NCI-H460 (cell line): ENCODE measurements at regions not wholly inside any gene's neighbourhood (a gene's known extent, or its start where the extent isn't known, plus 50 kb on each side); places are given as distances from the start of the nearest gene placed in this dataset.

ENCODE experiments used
- DNase-seq: peaks from one replicate; pipeline ENCODE4 v3.0.0-alpha.2; 2016; ENCODE audit warnings: low read depth; ENCODE audit errors: extremely low read depth

DNA sequence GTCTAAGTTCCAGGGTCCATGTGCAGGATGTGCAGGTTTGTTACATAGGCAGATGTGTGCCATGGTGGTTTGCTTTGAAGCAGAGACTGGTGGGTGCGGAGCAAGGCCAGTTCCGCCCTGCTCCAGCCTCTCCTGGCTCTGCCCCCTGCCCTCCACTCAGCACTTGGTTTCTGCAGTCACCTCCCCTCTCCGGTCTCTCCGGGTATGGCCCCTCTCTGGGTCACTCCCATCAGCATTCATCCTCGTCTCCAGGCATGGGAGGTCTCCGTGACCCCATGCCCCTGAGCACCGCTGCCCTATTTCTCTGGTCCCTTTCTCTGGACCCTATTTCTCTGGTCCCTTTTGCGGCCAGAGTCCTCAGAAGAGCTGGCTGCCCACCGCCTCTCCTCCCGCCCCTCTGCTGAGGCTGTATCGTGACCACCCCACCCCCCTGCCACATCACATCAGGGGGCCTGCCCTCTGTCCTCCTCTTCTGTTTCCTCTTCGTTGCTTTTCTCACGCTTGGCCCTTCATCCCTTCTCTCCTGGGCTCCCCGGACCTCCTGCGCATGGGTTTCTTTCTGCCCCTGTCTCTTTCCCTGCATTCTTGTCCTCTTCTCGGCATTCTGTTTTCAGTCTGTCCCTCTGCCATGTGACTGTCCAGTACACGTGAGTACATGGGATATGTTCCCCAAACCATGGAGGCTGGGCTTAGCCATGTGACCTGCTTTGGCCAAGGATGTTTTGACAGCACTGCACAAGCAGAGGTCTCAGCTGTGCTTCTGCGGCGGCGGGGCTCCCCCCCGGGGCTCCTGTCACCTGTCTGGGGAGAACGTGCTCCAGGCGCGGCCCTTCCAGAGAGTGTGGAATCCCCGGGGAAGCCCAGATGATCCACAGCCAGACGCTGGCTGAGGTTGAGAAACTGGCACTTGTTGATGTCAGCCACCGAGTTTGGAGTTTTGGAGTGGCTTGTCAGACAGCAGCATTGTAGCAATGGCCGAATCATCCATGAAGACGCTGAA is 54.4 kb upstream of the C1orf174 start:
- DNase-seq: no peak

DNA sequence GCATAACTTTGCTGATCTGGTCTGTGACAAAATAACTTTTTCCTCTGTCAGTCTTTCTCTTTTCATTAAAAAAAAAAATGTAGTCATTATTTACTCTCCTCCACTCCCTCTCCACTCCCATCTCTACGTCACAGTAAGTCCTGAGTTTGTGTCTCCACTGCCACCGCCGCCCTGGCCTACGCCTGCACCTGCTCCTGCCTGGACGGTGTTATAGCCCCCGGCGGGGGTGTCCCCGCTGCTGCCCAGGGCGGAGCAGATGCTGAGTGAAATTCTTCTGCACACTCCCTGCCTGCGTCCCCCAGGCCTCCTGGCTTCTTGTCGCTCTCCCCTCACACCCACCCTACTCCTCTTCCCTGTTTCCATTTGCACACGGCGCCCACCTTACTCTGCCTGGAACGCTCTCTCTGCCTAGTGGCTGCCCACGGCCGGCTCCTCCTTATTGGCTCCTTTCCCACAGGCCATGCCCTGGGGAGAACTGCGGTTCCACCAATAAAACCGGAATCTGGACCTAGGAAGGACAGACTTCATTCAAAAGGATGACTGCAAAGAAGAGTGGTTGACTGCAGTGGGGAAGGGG is 55.2 kb upstream of the C1orf174 start:
- no peak for DNase-seq

DNA sequence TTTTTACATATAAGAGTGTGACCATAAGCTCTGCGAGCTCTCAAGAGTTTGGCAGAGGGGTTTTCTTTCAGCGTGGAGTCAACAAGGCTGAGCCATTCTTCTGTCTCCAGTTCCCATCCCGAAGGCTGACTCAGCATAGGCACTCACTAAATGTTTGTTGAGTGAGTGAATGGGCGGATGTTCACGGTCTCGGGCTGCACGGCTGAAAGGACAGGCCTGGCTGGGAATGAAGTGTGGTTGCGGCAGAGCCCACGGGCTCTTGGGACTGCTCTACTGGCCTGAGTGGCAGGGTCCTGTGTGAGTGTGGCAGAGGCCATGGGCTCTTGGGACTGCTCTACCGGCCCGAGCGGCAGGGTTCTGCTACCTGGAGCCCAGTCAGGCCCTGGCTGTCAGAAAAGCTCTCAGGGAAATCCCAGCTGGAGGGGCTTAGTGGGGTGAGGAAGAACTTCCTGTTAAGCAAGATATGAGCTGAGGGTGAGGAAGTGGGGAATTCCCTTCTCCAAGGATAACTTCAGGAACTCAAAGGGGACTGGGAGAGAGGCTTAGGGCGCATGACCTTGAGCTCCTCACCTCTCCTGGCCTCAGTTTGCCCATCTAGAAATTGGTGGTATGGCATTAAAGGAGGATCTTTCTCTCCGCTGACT is 56.6 kb upstream of the C1orf174 start:
- DNase-seq: no peak

DNA sequence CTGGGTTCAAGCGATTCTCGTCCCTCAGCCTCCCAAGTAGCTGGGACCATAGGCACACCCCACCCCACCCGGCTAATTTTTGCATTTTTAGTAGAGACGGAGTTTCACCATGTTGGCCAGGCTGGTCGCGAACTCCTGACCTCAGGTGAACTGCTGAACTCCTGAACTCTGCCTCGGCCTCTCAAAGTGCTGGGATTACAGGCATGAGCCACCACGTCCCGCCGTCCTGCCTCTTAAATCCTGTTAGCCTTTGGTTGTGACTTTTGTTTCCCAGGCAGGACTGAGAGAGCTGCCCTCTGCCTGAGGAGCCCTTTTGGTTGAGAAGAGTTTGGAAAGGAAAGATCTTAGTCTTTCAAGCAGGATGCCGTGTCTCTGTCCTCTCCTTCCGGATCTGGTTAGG is 59.3 kb upstream of the C1orf174 start:
- DNase-seq: no peak

DNA sequence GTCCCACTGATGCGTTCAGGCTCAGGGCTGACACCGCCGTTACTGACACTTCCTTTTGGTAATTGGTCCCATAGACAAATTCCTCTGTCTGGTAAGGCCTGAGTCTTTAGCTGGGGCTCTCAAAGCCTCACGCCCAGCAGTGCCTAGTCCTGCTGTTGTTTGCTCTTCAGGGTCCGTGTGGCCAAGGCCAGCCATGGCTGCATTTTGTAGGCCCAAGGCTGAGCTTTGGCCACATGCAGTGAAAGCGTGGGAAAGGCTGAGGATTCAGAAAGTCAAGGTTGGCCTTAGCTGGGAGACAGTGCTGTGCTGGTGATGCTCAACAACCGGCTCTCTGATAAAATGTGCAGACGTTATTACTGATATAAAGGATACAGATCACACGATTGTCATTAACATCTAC is 63.5 kb upstream of the C1orf174 start:
- no peak for DNase-seq

GRCh38 chr1:3965693-3966092 is 65.6 kb upstream of the C1orf174 start:
- no peak for DNase-seq

DNA sequence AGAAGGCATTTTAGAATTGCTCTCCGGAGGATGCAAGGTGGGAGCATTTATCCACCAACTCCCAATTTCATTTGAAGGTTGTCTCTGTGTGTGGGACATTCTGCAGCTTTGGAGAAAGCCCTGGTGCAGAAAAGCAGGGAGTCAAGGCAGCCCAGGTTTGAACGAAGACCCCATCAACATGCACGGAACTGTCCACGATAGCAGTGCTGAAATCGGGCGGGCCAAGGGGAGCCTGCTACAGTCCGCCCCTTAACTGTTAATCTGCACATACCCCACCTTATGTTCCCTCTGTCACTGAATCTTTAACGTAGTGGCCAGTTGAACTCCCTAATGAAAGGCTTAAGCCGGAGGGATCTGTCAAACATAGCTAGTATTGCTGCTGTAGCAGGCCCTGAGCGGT is 68.8 kb upstream of the C1orf174 start:
- DNase-seq: no peak

DNA sequence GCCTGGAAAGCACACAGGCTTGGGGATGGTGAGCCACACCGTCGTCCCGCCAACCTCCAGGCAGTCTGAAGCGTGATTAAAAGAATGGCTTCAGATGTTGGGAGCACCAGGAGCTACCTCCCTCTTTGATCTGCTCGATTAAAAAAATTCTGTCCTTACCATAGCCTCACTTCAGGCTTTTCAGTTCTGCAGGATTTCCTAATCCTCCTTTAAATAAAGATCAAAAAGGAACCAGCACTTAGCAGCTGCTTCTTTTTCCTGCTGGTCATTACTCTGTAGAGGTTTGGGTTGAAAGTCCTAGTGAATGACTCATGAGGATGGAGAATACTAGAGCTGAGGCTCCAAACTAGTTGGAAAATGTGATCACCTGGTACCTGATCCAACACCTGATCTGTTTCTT is 71.9 kb upstream of the C1orf174 start:
- DNase-seq: no peak

DNA sequence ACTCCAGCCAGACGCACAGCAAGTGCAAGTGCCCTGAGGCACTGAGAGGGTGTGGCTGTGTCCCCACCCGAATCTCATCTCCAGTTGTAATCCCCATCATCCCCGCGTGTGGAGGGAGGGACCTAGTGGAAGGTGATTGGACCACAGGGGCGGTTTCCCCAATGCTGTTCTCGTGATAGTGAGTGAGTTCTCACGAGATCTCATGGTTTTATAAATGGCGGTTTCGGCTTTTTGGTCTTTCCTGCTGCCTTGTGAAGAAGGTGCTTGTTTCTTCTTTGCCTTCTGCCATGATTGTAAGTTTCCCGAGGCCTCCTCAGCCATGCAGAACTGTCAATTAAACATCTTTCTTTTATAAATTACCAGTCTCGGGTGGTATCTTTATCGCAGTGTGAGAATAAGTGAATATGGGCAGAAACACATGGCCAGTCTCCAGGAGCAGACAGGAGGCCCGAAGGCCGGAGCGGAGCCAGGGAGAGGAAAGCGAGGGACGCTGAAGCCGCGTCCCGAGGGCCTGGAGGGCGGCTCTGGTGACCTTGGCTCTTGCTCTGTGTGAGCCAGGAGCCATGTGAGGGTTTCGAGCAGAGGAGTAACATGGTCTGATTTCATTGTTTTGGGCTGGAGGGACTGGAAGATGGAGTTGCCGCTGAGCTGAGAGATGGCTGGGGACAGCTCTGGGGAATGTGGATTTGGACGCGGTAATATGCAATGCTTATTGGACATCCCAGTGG is 76.0 kb upstream of the C1orf174 start:
- DNase-seq: no peak

DNA sequence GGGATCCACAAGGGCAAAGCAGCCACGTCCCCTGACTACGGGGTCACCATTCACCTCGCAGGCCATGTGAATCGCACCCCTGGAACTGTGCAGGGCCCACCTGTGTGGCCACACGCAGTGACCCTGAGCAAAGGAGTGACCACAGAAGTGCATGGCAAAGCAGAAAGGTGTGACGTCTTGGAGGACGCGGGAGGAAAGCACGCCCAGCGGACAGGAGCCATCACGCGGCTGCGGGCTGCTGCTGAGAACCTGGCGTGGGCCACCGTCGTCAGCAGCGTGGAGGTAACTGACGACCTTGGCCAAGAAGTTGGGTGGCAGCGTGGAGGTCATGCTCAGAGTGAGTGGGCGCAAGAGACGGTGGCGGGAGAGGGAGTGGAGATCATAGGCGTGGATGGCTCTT is 76.7 kb upstream of the C1orf174 start:
- no peak for DNase-seq

DNA sequence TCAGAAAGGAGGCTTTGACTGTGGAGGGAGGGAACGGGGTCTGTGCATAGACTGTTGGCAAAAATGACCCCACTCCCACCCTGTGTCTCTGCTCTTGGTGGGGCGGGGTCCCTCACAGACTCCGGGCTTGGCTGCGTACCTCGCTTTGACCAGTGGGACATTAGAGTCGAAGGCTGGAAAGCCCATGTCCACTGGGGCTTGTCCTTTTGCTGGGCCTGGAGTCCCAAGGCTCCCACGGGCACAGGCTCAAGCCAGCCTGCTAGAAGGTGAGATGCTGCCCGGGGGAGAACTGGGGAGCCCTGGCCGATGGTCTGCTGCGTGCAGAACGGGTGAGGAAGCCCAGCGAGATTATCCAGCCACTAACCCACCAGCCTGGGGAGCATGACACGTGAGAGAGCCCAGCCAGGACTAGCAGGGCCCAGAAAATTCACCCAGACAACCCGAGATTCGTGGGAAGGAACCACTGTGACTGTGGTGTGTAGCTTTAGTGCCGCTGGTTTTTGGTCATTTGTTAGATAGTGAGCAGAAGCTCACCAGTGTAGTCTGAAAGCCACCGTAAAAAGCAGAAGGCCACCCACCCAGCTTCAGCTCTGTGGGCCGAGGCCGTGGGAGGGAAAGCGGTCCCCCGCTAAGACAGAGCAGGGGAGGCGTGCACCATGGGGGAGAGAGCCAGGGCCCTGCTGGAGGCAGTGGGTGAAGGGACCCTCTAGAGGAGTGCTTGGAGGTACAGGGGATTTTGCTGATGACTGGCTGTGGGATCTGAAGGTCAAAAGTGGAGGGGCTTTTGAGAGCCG is 78.3 kb upstream of the C1orf174 start:
- DNase-seq: no peak

DNA sequence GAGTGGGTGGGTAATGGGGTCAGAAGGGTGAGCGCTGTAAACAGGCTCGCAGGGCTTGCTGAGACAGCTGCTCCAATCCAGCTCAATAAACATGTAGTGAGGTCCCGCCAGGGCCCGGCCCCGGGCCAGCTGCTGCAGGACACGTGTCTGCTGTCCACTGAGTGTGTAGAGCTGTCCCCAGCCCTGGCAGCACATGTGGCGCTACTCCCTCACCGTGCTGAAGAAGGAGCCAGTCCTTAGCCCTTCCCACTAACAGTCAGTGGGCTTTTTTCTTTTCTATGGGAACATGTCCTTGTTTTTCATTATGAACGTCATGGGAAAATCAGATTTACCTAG is 78.9 kb upstream of the C1orf174 start:
- DNase-seq: no peak

- no peak for DNase-seq
Measured at GRCh38 chr1:3981261-3981660, 81.2 kb upstream of the C1orf174 start.

DNA sequence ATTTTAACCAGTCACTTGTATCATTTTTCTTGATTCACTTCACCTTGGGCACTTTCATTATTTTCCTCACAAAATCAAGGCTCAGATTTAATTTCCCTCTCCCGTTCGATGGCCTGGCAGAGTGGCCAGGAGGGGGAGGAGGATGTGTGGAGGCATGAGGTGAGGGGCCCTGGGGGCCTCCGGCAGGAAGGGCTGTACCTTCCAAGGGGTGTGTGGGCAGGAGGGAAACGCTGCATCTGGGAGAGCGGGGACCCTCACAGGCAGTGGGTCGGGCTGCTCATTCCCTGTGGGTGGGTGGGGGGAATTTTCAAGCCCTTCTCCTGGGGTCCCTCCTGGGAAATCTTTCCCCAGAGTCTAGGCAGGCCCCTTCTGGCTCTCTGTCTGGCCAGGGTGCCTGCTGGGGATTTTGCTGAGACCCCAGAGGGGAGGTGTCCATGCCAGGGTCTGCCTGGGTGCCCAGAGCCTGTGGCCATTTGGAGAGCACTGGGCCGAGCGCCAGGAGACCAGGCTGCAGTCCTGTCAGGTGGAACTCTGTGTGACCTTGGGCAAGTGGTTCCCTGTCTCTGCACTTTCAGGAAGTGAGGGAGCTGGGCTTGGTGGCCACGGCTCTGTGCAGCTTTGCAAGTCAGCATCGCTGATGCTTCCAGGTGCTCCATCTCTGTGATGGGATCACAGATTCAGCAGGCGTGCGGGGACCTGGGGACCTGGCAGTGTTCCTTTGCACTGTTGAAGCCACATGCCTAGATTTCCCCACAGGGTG is 81.9 kb upstream of the C1orf174 start:
- DNase-seq: no peak

- DNase-seq: no peak
Measured at GRCh38 chr1:3983181-3983580, 83.1 kb upstream of the C1orf174 start.

DNA sequence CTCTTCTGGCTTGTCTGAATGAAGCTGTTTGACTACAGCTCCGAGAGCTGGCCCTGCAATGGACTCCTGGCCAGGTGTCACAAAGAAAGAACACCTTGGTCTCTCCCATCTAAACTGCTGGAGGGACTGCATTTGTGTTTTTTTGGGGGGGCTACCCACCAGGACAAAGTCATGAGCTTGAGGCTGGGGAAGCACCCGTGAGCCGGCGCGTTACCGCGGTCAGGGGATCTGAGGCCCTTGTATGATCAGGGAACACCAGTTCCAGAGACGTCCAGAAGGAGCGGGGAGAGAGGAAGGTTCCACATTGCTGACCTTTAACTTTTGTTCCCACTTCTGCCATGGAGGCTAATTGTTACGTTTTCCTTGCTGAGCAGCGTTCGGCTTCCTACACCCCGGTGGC is 84.5 kb upstream of the C1orf174 start:
- no peak for DNase-seq

GRCh38 chr1:3986686-3987218 is 86.7 kb upstream of the C1orf174 start:
- no peak for DNase-seq

DNA sequence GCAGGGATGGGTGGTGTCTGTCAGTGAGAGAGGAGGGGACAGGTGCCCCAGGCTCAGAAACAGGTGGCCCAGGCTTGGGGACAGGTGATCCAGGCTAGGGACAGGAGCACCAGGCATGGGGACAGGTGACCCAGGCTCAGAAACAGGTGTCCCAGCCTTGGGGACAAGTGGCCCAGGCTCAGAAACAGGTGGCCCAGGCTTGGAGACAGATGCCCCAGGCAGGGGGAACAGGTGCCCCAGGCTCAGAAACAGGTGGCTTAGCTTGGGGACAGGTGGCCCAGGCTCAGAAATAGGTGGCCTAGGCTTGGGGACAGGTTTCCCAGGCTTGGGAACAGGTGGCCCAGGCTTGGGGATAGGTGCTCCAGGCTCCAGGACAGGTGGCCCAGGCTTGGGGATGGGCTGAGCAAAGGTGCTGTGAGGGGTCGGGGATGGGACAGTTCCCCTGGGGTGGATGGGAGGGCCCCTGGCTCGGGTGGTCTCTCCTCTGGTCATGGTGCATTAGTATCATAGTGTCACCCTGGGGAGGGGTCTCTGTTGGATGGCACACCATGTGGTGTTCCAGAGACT is 87.7 kb upstream of the C1orf174 start:
- DNase-seq: no peak

- DNase-seq: no peak
Measured at GRCh38 chr1:3988431-3988830, 88.4 kb upstream of the C1orf174 start.
